OCI-LY7 (cell line): ENCODE measurements at regions not wholly inside any gene's neighbourhood (a gene's known extent, or its start where the extent isn't known, plus 50 kb on each side); places are given as distances from the start of the nearest gene placed in this dataset.

Source experiments
- BruUV-seq: library from RNA; stranded (reverse); fragments of 400-500 nt; replicated peaks from 2 replicates; lab custom pipeline; 2021; lab: Mats Ljungman, UMichigan
- CTCF ChIA-PET: fragments of 300-600 bp; sonication (Branson Sonifier 250); formaldehyde crosslinking; loops from one replicate; lab custom pipeline; 2022; ENCODE audit warnings: antibody characterized with exemption; ENCODE audit not compliant: unreplicated experiment; lab: Charles Lee
- POLR2A ChIA-PET: fragments of 300-600 bp; sonication (Branson Sonifier 250); formaldehyde crosslinking; loops from one replicate; lab custom pipeline; 2022; ENCODE audit warnings: antibody characterized with exemption; lab: Charles Lee
- DNase-seq: peaks from one replicate; pipeline ENCODE4 v3.0.0-alpha.2; 2015; ENCODE audit warnings: low spot score
- H2AFZ ChIP-seq: fragments of 200-600 bp; sonication (generic), shearing (Covaris generic); 2 replicates; pipeline ENCODE4 v1.6.1; 2014; ENCODE audit warnings: mild to moderate bottlenecking, antibody characterized with exemption, low read length, moderate library complexity
- H3K27ac ChIP-seq: fragments of 200-600 bp; sonication (generic); 2 replicates; pipeline ENCODE4 v1.5.1; 2014; ENCODE audit warnings: mixed run types, low read depth, mild to moderate bottlenecking, moderate library complexity, low read length, inconsistent platforms; ENCODE audit not compliant: poor library complexity, severe bottlenecking
- H3K36me3 ChIP-seq: fragments of 200-600 bp; sonication (generic); 2 replicates; pipeline ENCODE4 v1.6.1; 2014; ENCODE audit warnings: mild to moderate bottlenecking, antibody characterized with exemption, low read length, moderate library complexity, mixed read lengths; ENCODE audit not compliant: insufficient read depth
- H3K4me1 ChIP-seq: fragments of 200-600 bp; sonication (generic); 2 replicates; pipeline ENCODE4 v1.5.1; 2014; ENCODE audit warnings: mild to moderate bottlenecking, low read length; ENCODE audit not compliant: insufficient read depth, poor library complexity, severe bottlenecking
- H3K4me2 ChIP-seq: fragments of 200-600 bp; sonication (generic); 2 replicates; pipeline ENCODE4 v1.6.1; 2014; ENCODE audit warnings: mild to moderate bottlenecking, low read length
- H3K4me3 ChIP-seq: fragments of 200-600 bp; sonication (generic); 2 replicates; pipeline ENCODE4 v1.5.1; 2014; ENCODE audit warnings: mild to moderate bottlenecking, low read depth, low read length; ENCODE audit not compliant: poor library complexity, severe bottlenecking
- H3K79me2 ChIP-seq: fragments of 200-600 bp; sonication (generic); 2 replicates; pipeline ENCODE4 v1.6.1; 2016; ENCODE audit warnings: low read depth, mild to moderate bottlenecking, low read length, moderate library complexity, mixed read lengths; ENCODE audit not compliant: insufficient read depth
- H3K9me2 ChIP-seq: fragments of 200-600 bp; sonication (generic); 2 replicates; pipeline ENCODE4 v1.6.1; 2016; ENCODE audit warnings: mild to moderate bottlenecking, low read length, mixed read lengths; ENCODE audit not compliant: insufficient read depth
- H3K9me3 ChIP-seq: fragments of 200-600 bp; sonication (generic); 2 replicates; pipeline ENCODE4 v1.6.1; 2014; ENCODE audit warnings: mild to moderate bottlenecking, mixed run types, low read length, mixed read lengths
- H4K20me1 ChIP-seq: fragments of 200-600 bp; sonication (generic); 2 replicates; pipeline ENCODE4 v1.6.1; 2014; ENCODE audit warnings: mild to moderate bottlenecking, antibody characterized with exemption, low read length, moderate library complexity, mixed read lengths; ENCODE audit not compliant: insufficient read depth
- EZH2phosphoT487 ChIP-seq: fragments of 200-600 bp; sonication (generic); IDR thresholded peaks from 2 replicates; pipeline ENCODE4 v1.6.1; 2018; ENCODE audit warnings: low read depth, borderline replicate concordance, mild to moderate bottlenecking, mixed run types, antibody characterized with exemption, low read length, moderate library complexity, mixed read lengths
- intact Hi-C: fragments of 100-400 bp; cut with micrococcal nuclease; formaldehyde crosslinking; loops from one replicate; pipeline ENCODE4 v1.10.0; 2022; ENCODE audit not compliant: unreplicated experiment
- TF ChIP-seq, protein P1 (sequence below): fragments of 200-600 bp; sonication (generic); conservative IDR thresholded peaks from 2 replicates; pipeline ENCODE4 v1.5.1; 2014; ENCODE audit warnings: mild to moderate bottlenecking, antibody characterized with exemption, low read length, moderate library complexity, mixed read lengths

DNA sequence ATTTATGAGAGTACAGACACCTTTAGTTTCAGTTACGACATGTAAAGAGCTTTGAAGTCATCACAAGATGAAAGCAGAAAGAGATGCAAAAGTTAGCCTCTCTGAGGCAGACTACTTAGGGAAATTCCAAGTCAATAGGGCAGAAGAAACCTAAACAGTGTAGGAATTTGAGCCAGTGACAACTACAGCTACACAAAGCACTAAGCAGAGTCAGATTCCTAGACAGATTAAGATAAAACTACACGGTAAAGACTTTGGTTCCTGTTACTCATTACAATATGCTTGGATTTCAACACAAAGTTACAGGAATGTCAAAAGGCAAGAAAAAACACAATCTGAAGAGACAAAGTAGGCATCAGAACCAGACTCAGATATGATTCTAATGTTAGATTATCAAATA is 1302.3 kb downstream of the FSCB start:
- H3K9me2 ChIP-seq: no peaks in the 10 kb centered on the region
- H3K36me3 ChIP-seq: no peaks in the 10 kb centered on the region
- no peak for DNase-seq
- no peaks in the 10 kb centered on the region for H3K4me1 ChIP-seq
- no TSS peak for BruUV-seq
- no peak overlapping the region for H3K4me2 ChIP-seq
- H3K79me2 ChIP-seq: no peaks in the 10 kb centered on the region
- H3K27ac ChIP-seq: no peak overlapping the region
- ChIA-PET CTCF (no interaction called here), POLR2A (no interaction called here)
- H2AFZ ChIP-seq: no peak overlapping the region
- intact Hi-C loops: no loop called here
- H3K4me3 ChIP-seq: no peak overlapping the region
- no peaks in the 10 kb centered on the region for H4K20me1 ChIP-seq
- H3K9me3 ChIP-seq: no peaks in the 10 kb centered on the region
- TF ChIP-seq EZH2phosphoT487: no peak
- TF ChIP-seq, protein P1, sequence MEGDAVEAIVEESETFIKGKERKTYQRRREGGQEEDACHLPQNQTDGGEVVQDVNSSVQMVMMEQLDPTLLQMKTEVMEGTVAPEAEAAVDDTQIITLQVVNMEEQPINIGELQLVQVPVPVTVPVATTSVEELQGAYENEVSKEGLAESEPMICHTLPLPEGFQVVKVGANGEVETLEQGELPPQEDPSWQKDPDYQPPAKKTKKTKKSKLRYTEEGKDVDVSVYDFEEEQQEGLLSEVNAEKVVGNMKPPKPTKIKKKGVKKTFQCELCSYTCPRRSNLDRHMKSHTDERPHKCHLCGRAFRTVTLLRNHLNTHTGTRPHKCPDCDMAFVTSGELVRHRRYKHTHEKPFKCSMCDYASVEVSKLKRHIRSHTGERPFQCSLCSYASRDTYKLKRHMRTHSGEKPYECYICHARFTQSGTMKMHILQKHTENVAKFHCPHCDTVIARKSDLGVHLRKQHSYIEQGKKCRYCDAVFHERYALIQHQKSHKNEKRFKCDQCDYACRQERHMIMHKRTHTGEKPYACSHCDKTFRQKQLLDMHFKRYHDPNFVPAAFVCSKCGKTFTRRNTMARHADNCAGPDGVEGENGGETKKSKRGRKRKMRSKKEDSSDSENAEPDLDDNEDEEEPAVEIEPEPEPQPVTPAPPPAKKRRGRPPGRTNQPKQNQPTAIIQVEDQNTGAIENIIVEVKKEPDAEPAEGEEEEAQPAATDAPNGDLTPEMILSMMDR: no peak

DNA sequence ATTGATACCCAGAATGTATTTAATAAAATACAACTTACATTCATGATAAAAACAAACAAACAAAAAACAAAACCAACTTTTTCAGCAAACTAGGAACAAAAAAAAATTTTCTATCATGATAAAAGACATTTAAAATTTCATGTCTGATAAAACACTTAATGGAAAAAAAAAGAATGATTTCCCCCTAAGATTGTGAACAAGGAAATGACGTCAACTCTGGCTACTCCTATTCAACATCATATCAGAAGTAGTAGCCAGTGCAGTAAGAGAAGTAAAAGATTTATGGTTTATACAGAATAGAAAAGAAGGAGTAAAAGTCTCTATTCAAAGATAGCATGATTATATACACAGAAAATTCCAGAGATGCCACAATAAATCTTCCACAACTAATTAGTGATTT is 1306.6 kb downstream of the FSCB start:
- ChIA-PET CTCF (no interaction called here), POLR2A (interaction anchor here (0.9 kb wide), 1 partner anchor 18 kb away, joined by 3 read pairs; no protein-coding TSS in a partner anchor)
- no peaks in the 10 kb centered on the region for H3K36me3 ChIP-seq
- H3K4me3 ChIP-seq: no peak overlapping the region
- BruUV-seq: no TSS peak
- no peaks in the 10 kb centered on the region for H4K20me1 ChIP-seq
- DNase-seq: no peak
- H3K9me2 ChIP-seq: no peaks in the 10 kb centered on the region
- no peaks in the 10 kb centered on the region for H3K4me1 ChIP-seq
- no peak for TF ChIP-seq EZH2phosphoT487
- TF ChIP-seq, protein P1: no peak
- H3K4me2 ChIP-seq: no peak overlapping the region
- no peaks in the 10 kb centered on the region for H3K9me3 ChIP-seq
- H3K79me2 ChIP-seq: no peaks in the 10 kb centered on the region
- no peak overlapping the region for H2AFZ ChIP-seq
- H3K27ac ChIP-seq: no peak overlapping the region
- intact Hi-C loops: no loop called here

DNA sequence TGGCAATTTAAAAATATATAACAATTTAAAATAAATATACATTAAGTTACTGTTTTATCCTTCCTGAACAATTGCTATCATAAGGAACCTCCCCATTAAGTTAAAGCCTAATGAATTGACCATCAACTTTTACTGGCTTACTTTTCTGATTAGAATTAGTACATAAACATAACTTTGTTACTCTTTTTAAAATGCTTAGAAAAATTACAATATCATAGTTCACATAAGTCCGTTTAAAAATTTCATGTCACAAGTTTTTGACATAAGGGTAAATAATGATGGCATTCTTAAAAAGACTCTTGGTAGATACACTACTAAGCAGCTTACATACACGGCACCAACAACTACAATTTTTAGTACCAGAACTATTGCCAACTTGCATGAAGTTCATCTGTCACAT is 1308.6 kb downstream of the FSCB start:
- H3K27ac ChIP-seq: no peak overlapping the region
- no peaks in the 10 kb centered on the region for H4K20me1 ChIP-seq
- no peaks in the 10 kb centered on the region for H3K36me3 ChIP-seq
- no peak for DNase-seq
- H3K79me2 ChIP-seq: no peaks in the 10 kb centered on the region
- intact Hi-C loops: no loop called here
- no peaks in the 10 kb centered on the region for H3K9me2 ChIP-seq
- no peaks in the 10 kb centered on the region for H3K4me1 ChIP-seq
- no peak overlapping the region for H2AFZ ChIP-seq
- no peaks in the 10 kb centered on the region for H3K9me3 ChIP-seq
- ChIA-PET CTCF (no interaction called here), POLR2A (no interaction called here)
- H3K4me3 ChIP-seq: no peak overlapping the region
- no TSS peak for BruUV-seq
- H3K4me2 ChIP-seq: no peak overlapping the region
- TF ChIP-seq, protein P1: no peak
- TF ChIP-seq EZH2phosphoT487: no peak
